ENCODE measurements at regions not wholly inside any gene's neighbourhood (a gene's known extent, or its start where the extent isn't known, plus 50 kb on each side); places are given as distances from the start of the nearest gene placed in this dataset.

- H3K27ac ChIP-seq (ENCODE audit: insufficient read depth, low read depth, low read length) = no peak overlapping the region
- ChIA-PET POLR2A (no interaction called here), CTCF (interaction anchor here (0.9 to 1.4 kb wide), 2 partner anchors 9 to 11 kb away, joined by 3 read pairs; no protein-coding TSS in a partner anchor)
- no peaks in the 10 kb centered on the region for H3K4me1 ChIP-seq (ENCODE audit: control insufficient read depth, extremely low read depth, insufficient read depth, low read length)
- no peaks in the 10 kb centered on the region for H3K79me2 ChIP-seq (ENCODE audit: control insufficient read depth, insufficient read depth, low read length)
- no peak overlapping the region for H2AFZ ChIP-seq (ENCODE audit: low read depth, low read length)
- BruUV-seq (replicated peaks) = no TSS peak
- H4K20me1 ChIP-seq (replicated peaks; ENCODE audit: control insufficient read depth, extremely low read depth, insufficient read depth, low read length) = no peaks in the 10 kb centered on the region
- H3K4me3 ChIP-seq (replicated peaks in 1 of 3; ENCODE audit: insufficient read depth in 1 of 3, low read depth in 1 of 3, low read length in 3 of 3) = no peak overlapping the region
- H3K4me2 ChIP-seq (ENCODE audit: insufficient read depth, low read length) = no peak overlapping the region
- H3K36me3 ChIP-seq (ENCODE audit: control insufficient read depth in 2 of 2, extremely low read depth in 1 of 2, insufficient read depth in 2 of 2, low read length in 2 of 2) = no peaks in the 10 kb centered on the region
- H3K27me3 ChIP-seq (ENCODE audit: control insufficient read depth in 2 of 2, insufficient read depth in 2 of 2, low read length in 2 of 2) = no peaks in the 10 kb centered on the region
- FAIRE-seq = no peak
- H3K9ac ChIP-seq (replicated peaks; ENCODE audit: extremely low read depth, insufficient read depth, low read length) = no peak overlapping the region
- H3K9me1 ChIP-seq (replicated peaks; ENCODE audit: control insufficient read depth, extremely low read depth, insufficient read depth, low read length) = no peaks in the 10 kb centered on the region
- no peaks in the 10 kb centered on the region for H3K9me3 ChIP-seq (replicated peaks; ENCODE audit: control insufficient read depth, insufficient read depth, low read length)
- dilution Hi-C loops (cut with MboI; ENCODE audit: extremely low pct_ligation_motif_present, low sequenced_read_pairs) (no loop called here), intact Hi-C loops (cut with micrococcal nuclease) (no loop called here)
- DNase-seq (ENCODE audit: low read depth, low spot score) = no peak
- TF ChIP-seq POLR2AphosphoS5 (IDR thresholded peaks at IDR 0.05; ENCODE audit: insufficient read depth, low read depth, low read length) = no peak
- no peak for TF ChIP-seq POLR2A (IDR thresholded peaks at IDR 0.05; ENCODE audit: low read depth, low read length)
- TF ChIP-seq CTCF (IDR thresholded peaks at IDR 0.05; ENCODE audit: extremely low read depth in 1 of 2, insufficient read depth in 1 of 2, low read depth in 1 of 2, low read length in 2 of 2) = no peak
- no peak for TF ChIP-seq MAX (IDR thresholded peaks at IDR 0.05; ENCODE audit: insufficient read depth, insufficient read length)
- TF ChIP-seq JUN (IDR thresholded peaks at IDR 0.05; ENCODE audit: borderline replicate concordance, insufficient read depth, insufficient read length, low read depth) = no peak
- TF ChIP-seq GATA2 (IDR thresholded peaks at IDR 0.05; ENCODE audit: insufficient read depth, insufficient read length, low read depth, low read length) = no peak
- no peak for TF ChIP-seq EZH2 (IDR thresholded peaks at IDR 0.05; ENCODE audit: borderline replicate concordance, low read depth, low read length, severe bottlenecking)
- no peak for TF ChIP-seq FOS (IDR thresholded peaks at IDR 0.05; ENCODE audit: borderline replicate concordance, insufficient read depth, low read length)
- TF ChIP-seq MYC (IDR thresholded peaks at IDR 0.05; ENCODE audit: low read depth, low read length) = no peak
Measured at GRCh38 chr4:108237693-108238092, 69.0 kb upstream of the LEF1 start.

All from endothelial cell of umbilical vein (primary cell).